ENCODE measurements at regions not wholly inside any gene's neighbourhood (a gene's known extent, or its start where the extent isn't known, plus 50 kb on each side); places are given as distances from the start of the nearest gene placed in this dataset.
A peak's percentile ranks its signal among the peaks of the same experiment; 100 is the strongest.
"Not testable (repeated sequence)": the region's sequence is repeated elsewhere in the genome, so short reads cannot be mapped to it uniquely, and the experiment has no call there.

DNA sequence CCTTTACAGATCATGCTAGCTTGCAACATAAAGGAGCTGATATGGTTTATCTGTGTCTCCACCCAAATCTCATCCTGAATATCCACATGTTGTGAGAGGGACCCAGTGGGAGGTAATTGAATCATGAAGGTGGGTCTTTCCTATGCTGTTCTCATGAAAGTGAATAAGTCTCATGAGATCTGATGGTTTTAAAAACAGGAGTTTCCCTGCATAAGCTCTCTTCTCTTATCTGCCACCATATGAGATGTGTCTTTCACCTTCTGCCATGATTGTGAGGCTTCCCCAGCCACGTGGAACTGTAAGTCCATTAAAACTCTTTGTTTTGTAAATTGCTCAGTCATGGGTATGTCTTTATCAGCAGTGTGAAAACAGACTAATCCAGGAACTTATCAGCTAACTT, 79.2 kb upstream of the PDHA2 start:
- CTCF ChIA-PET (ENCODE audit: partially characterized antibody), result interaction anchor here (0.6 to 0.9 kb wide), 3 partner anchors 13 to 257 kb away, joined by 3 read pairs; no protein-coding TSS in a partner anchor
- H4K91ac ChIP-seq (replicated peaks; ENCODE audit: insufficient read length, low read length); H4K20me1 ChIP-seq (replicated peaks in 1 of 2; ENCODE audit: control insufficient read depth in 1 of 2, insufficient read depth in 2 of 2, low read length in 2 of 2); H3K56ac ChIP-seq (replicated peaks; ENCODE audit: insufficient read length, low read depth, low read length); H3K23me2 ChIP-seq (ENCODE audit: low read depth, low read length); H3K9ac ChIP-seq (replicated peaks in 1 of 4; ENCODE audit: extremely low read depth in 1 of 4, low read depth in 3 of 4, low read length in 3 of 4); H4K5ac ChIP-seq (ENCODE audit: insufficient read length, low read depth, low read length); H3K9me3 ChIP-seq (ENCODE audit: insufficient read depth in 2 of 2, low read depth in 1 of 2, low read length in 1 of 2); H3K4ac ChIP-seq (replicated peaks; ENCODE audit: insufficient read length, low read depth, low read length); H2BK5ac ChIP-seq (ENCODE audit: low read depth, low read length); H3K4me2 ChIP-seq (ENCODE audit: insufficient read depth in 1 of 2, low read depth in 2 of 2, low read length in 2 of 2); H3K36me3 ChIP-seq (ENCODE audit: control insufficient read depth in 2 of 4, insufficient read depth in 4 of 4, low read length in 3 of 4); H3K27me3 ChIP-seq (replicated peaks in 1 of 4; ENCODE audit: control insufficient read depth in 3 of 4, extremely low read depth in 1 of 4, insufficient read depth in 3 of 4, low read length in 3 of 4); H3K79me1 ChIP-seq (ENCODE audit: low read depth, low read length); H3K27ac ChIP-seq (ENCODE audit: low read depth, low read length); H2BK120ac ChIP-seq (replicated peaks; ENCODE audit: low read depth, low read length); POLR2A ChIA-PET (ENCODE audit: partially characterized antibody); H2AK5ac ChIP-seq (ENCODE audit: low read depth, low read length); H3K23ac ChIP-seq (ENCODE audit: insufficient read length); H3K18ac ChIP-seq (ENCODE audit: extremely low read depth, low read length); H2BK20ac ChIP-seq (ENCODE audit: low read length); H3K79me2 ChIP-seq (ENCODE audit: control insufficient read depth in 1 of 2, insufficient read depth in 2 of 2, low read length in 2 of 2); H2BK12ac ChIP-seq (ENCODE audit: low read depth, low read length); H2BK15ac ChIP-seq (ENCODE audit: low read length); H3K4me3 ChIP-seq (ENCODE audit: extremely low read depth in 1 of 4, insufficient read depth in 2 of 4, low read depth in 3 of 4, low read length in 4 of 4); H4K8ac ChIP-seq (ENCODE audit: extremely low read depth, insufficient read depth, low read length); FAIRE-seq; H3K14ac ChIP-seq (ENCODE audit: insufficient read length); DNase-seq (ENCODE audit: low read depth in 1 of 2, low spot score in 2 of 2): not testable (repeated sequence)
- WGBS, 2 experiments (ENCODE audit: extremely low coverage in 1 of 2, insufficient coverage in 1 of 2, insufficient read length in 1 of 2, insufficient replicate concordance in 2 of 2, low coverage in 1 of 2, low lambda C conversion rate in 2 of 2, missing lambda C conversion rate in 1 of 2), result 13% methylated on average over 1 of the region's 1 CpG; no CpG with 5 or more reads in 1 of the 2 experiments
- peaks cover 0 to 15% (median 0%) of the 10 kb centered on the region in 4 experiments; a peak in 2 of 7 replicates for H3K4me1 ChIP-seq (replicated peaks in 1 of 4; ENCODE audit: control insufficient read depth in 3 of 4, insufficient read depth in 4 of 4, low read length in 3 of 4)
- H2AFZ ChIP-seq (ENCODE audit: low read length), result peak overlapping the region; percentile 68; the same call in 1 of the 2 replicates
